A549 (cell line): ENCODE measurements at regions not wholly inside any gene's neighbourhood (a gene's known extent, or its start where the extent isn't known, plus 50 kb on each side); places are given as distances from the start of the nearest gene placed in this dataset.

Experiments used
- ATAC-seq, 2 experiments: fragments of 200-7000 bp in 1 of 2; fragments of >200 bp in 1 of 2; cut with Nextera tagmentation in 1 of 2; cut with Tn5 transposase in 1 of 2; 3 replicates each; pipeline versions ENCODE4 v1.8.0 to v1.9.1; 2018 to 2020; ENCODE audit warnings: mild to moderate bottlenecking in 1 of 2, moderate library complexity in 1 of 2
- CTCF ChIA-PET: fragments of 300-600 bp; sonication (Branson Sonifier 250); formaldehyde crosslinking; extraction: SDS; loops from one replicate; lab custom pipeline; 2021; ENCODE audit warnings: antibody characterized with exemption, inconsistent platforms; lab: Yijun Ruan, JAX
- POLR2A ChIA-PET: fragments of 350-600 bp; formaldehyde crosslinking; extraction: SDS; loops from one replicate; lab custom pipeline; 2021; ENCODE audit warnings: antibody characterized with exemption, inconsistent platforms; lab: Yijun Ruan, JAX
- DNase-seq, 2 experiments: peaks; one replicate each; pipeline versions ENCODE4 v3.0.0 to v3.0.0-alpha.2; 2011 to 2016; ENCODE audit warnings: low read depth in 1 of 2, low spot score in 1 of 2
- FAIRE-seq: peaks from 2 replicates; lab custom pipeline; 2011; peaks lifted over from hg19 to GRCh38; lab: Jason Lieb, UNC
- H3K27ac ChIP-seq, 2 experiments: fragments of >200 bp; sonication (Bioruptor Twin); formaldehyde crosslinking; 3 replicates each; pipeline ENCODE4 v1.5.1; 2016 to 2017
- H3K4me1 ChIP-seq: fragments of >200 bp; sonication (Bioruptor Twin); formaldehyde crosslinking; 3 replicates; pipeline ENCODE4 v1.6.1; 2016
- H3K4me2 ChIP-seq: fragments of >200 bp; sonication (Bioruptor Twin); formaldehyde crosslinking; 3 replicates; pipeline ENCODE4 v1.6.1; 2016
- H3K4me3 ChIP-seq: fragments of >200 bp; sonication (Bioruptor Twin); formaldehyde crosslinking; 3 replicates; pipeline ENCODE4 v1.5.1; 2016
- H3K9me3 ChIP-seq: fragments of >200 bp; sonication (Bioruptor Twin); formaldehyde crosslinking; 3 replicates; pipeline ENCODE4 v1.6.1; 2016
- BHLHE40 ChIP-seq: IDR thresholded peaks from 2 replicates; pipeline ENCODE4 v1.6.1; 2012; ENCODE audit warnings: low read depth, low read length, inconsistent platforms
- CHD4 ChIP-seq: fragments of 200-600 bp; sonication (generic); IDR thresholded peaks from 2 replicates; pipeline ENCODE4 v1.6.1; 2016; ENCODE audit warnings: antibody characterized with exemption, mild to moderate bottlenecking, borderline replicate concordance
- ESRRA ChIP-seq: fragments of 150-350 bp; IDR thresholded peaks from 2 replicates; pipeline ENCODE4 v1.6.1; 2014; ENCODE audit warnings: mild to moderate bottlenecking, low read length, borderline replicate concordance
- FOSB ChIP-seq: fragments of 250-450 bp; sonication (Bioruptor Pico); IDR thresholded peaks from 2 replicates; pipeline ENCODE4 v1.5.0; 2020; ENCODE audit warnings: mild to moderate bottlenecking, moderate library complexity
- GATA3 ChIP-seq: IDR thresholded peaks from 2 replicates; pipeline ENCODE4 v1.6.1; 2012; ENCODE audit warnings: borderline replicate concordance
- HMGXB4 ChIP-seq: fragments of 250-450 bp; sonication (Bioruptor Pico); IDR thresholded peaks from 2 replicates; pipeline ENCODE4 v1.5.0; 2021; ENCODE audit warnings: mild to moderate bottlenecking, moderate library complexity, borderline replicate concordance
- NR3C1 ChIP-seq: fragments of >200 bp; sonication (Bioruptor Twin); formaldehyde crosslinking; IDR thresholded peaks from 3 replicates; pipeline ENCODE4 v1.6.1; 2017
- PHF8 ChIP-seq: fragments of 200-600 bp; sonication (generic); IDR thresholded peaks from 2 replicates; pipeline ENCODE4 v1.6.1; 2016; ENCODE audit warnings: low read depth, mild to moderate bottlenecking, antibody characterized with exemption, moderate library complexity, borderline replicate concordance
- POLR2A ChIP-seq: IDR thresholded peaks from 2 replicates; pipeline ENCODE4 v1.6.1; 2012; ENCODE audit warnings: mild to moderate bottlenecking, low read length
- RAD21 ChIP-seq, 2 experiments: fragments of >200 bp in 1 of 2; sonication (Bioruptor Twin) in 1 of 2; formaldehyde crosslinking in 1 of 2; IDR thresholded peaks in 1 of 2; conservative IDR thresholded peaks in 1 of 2; 2 replicates in 1 of 2; 3 replicates in 1 of 2; pipeline ENCODE4 v1.6.1; 2012 to 2018; ENCODE audit warnings: inconsistent platforms in 1 of 2
- SMC3 ChIP-seq: fragments of >200 bp; sonication (Bioruptor Twin); formaldehyde crosslinking; IDR thresholded peaks from 3 replicates; pipeline ENCODE4 v1.6.1; 2018; ENCODE audit warnings: inconsistent platforms
- ZFP36 ChIP-seq: fragments of 450-650 bp; IDR thresholded peaks from 2 replicates; pipeline ENCODE4 v1.6.1; 2014; ENCODE audit warnings: borderline replicate concordance; ENCODE audit not compliant: partially characterized antibody
- ZNF302 ChIP-seq: fragments of 250-450 bp; sonication (Bioruptor Pico); IDR thresholded peaks from 2 replicates; pipeline ENCODE4 v1.9.0; 2021; ENCODE audit warnings: inconsistent platforms, mild to moderate bottlenecking, moderate library complexity
- WGBS: methylation state at CpG from one replicate; pipeline ENCODE4 v1.1.6; 2017; ENCODE audit errors: missing lambda C conversion rate; 5-methylcytosine and 5-hydroxymethylcytosine counted together
- TF ChIP-seq, protein P1 (sequence below): fragments of 150-350 bp; IDR thresholded peaks from 2 replicates; pipeline ENCODE4 v1.6.1; 2014; ENCODE audit warnings: low read depth, mild to moderate bottlenecking, low read length
- TF ChIP-seq, protein P2 (sequence below): IDR thresholded peaks from 2 replicates; pipeline ENCODE4 v1.6.1; 2012
- TF ChIP-seq, protein P3 (sequence below): IDR thresholded peaks from 2 replicates; pipeline ENCODE4 v1.6.1; 2012; ENCODE audit warnings: low read depth, borderline replicate concordance
- TF ChIP-seq, protein P4 (sequence below): fragments of 200-600 bp; sonication (generic); IDR thresholded peaks from 2 replicates; pipeline ENCODE4 v1.6.1; 2016; ENCODE audit warnings: antibody characterized with exemption, mild to moderate bottlenecking, moderate library complexity

DNA sequence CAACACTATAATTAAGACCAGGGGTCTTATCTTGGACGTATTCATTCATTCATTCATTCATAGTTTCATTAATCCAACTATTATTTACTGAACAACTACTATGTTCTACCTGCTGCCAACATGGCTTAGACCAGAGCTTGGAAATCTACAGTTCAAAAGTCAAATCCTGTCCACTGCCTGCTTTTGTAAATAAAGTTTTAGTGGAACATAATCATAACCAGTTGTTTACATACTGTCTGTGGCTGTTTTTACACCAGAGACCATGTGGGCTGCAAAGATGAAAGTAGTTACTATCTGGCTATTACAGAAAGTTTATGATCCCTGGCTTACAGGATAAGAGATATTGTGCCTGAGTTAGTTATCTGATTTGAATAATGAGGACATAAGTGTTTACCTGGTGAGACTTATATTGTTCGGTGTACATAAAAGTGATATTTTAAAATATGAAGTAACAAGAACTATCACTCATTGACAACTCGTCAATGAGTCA, 567.7 kb downstream of the TFAP2B start:
- TF ChIP-seq CHD4 (no peak), ESRRA (no peak)
- Histone ChIP-seq H3K4me2 (no peak overlapping the region), H3K4me1 (no peaks in the 10 kb centered on the region), H3K9me3 (no peaks in the 10 kb centered on the region), H3K27ac (no peak overlapping the region), H3K4me3 (no peak overlapping the region)
- ATAC-seq (no peak), FAIRE-seq (no peak), DNase-seq (no peak)
- CTCF ChIA-PET, result no interaction called here
- POLR2A ChIA-PET, result no interaction called here
- WGBS, result 17% methylated on average over 3 of the region's 3 CpGs

DNA sequence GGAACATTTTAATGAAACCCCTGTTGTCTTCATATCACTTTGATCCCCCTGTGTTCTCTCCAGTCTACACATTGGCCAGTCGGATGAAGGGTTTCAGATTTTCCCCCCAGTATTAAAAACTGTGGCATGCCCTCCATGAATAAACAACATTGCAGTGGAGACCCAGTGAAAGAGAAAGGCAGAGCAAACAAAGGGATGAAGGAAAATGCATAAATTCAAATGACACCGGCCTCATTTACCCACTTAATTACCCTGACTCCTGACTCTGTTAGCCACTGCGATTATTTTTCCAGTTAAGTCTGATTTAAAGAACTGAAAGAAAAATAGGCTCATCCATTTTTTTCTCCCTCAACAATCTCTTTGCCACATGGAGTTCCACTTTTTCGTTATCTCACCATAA, 569.2 kb downstream of the TFAP2B start:
- DNase-seq (no peak), FAIRE-seq (no peak), ATAC-seq (no peak)
- TF ChIP-seq SMC3, result no peak
- no peak for TF ChIP-seq ZNF302 (CRISPR knock-in tag)
- TF ChIP-seq ESRRA, result no peak
- TF ChIP-seq, protein P1, sequence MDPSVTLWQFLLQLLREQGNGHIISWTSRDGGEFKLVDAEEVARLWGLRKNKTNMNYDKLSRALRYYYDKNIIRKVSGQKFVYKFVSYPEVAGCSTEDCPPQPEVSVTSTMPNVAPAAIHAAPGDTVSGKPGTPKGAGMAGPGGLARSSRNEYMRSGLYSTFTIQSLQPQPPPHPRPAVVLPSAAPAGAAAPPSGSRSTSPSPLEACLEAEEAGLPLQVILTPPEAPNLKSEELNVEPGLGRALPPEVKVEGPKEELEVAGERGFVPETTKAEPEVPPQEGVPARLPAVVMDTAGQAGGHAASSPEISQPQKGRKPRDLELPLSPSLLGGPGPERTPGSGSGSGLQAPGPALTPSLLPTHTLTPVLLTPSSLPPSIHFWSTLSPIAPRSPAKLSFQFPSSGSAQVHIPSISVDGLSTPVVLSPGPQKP, result no peak
- no peak for TF ChIP-seq BHLHE40
- no peak for TF ChIP-seq FOSB (CRISPR knock-in tag)
- no peak for TF ChIP-seq PHF8
- TF ChIP-seq NR3C1, result no peak
- no peak for TF ChIP-seq RAD21 (conservative IDR thresholded peaks at IDR 0.05 in 1 of 2, IDR thresholded peaks at IDR 0.05 in 1 of 2)
- TF ChIP-seq, protein P2, sequence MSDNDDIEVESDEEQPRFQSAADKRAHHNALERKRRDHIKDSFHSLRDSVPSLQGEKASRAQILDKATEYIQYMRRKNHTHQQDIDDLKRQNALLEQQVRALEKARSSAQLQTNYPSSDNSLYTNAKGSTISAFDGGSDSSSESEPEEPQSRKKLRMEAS, result no peak
- TF ChIP-seq, protein P3, sequence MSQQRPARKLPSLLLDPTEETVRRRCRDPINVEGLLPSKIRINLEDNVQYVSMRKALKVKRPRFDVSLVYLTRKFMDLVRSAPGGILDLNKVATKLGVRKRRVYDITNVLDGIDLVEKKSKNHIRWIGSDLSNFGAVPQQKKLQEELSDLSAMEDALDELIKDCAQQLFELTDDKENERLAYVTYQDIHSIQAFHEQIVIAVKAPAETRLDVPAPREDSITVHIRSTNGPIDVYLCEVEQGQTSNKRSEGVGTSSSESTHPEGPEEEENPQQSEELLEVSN, result no peak
- no peak for TF ChIP-seq ZFP36
- no peak for TF ChIP-seq POLR2A
- no peak for TF ChIP-seq GATA3
- no peak for TF ChIP-seq HMGXB4 (CRISPR knock-in tag)
- TF ChIP-seq, protein P4, sequence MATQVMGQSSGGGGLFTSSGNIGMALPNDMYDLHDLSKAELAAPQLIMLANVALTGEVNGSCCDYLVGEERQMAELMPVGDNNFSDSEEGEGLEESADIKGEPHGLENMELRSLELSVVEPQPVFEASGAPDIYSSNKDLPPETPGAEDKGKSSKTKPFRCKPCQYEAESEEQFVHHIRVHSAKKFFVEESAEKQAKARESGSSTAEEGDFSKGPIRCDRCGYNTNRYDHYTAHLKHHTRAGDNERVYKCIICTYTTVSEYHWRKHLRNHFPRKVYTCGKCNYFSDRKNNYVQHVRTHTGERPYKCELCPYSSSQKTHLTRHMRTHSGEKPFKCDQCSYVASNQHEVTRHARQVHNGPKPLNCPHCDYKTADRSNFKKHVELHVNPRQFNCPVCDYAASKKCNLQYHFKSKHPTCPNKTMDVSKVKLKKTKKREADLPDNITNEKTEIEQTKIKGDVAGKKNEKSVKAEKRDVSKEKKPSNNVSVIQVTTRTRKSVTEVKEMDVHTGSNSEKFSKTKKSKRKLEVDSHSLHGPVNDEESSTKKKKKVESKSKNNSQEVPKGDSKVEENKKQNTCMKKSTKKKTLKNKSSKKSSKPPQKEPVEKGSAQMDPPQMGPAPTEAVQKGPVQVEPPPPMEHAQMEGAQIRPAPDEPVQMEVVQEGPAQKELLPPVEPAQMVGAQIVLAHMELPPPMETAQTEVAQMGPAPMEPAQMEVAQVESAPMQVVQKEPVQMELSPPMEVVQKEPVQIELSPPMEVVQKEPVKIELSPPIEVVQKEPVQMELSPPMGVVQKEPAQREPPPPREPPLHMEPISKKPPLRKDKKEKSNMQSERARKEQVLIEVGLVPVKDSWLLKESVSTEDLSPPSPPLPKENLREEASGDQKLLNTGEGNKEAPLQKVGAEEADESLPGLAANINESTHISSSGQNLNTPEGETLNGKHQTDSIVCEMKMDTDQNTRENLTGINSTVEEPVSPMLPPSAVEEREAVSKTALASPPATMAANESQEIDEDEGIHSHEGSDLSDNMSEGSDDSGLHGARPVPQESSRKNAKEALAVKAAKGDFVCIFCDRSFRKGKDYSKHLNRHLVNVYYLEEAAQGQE, result no peak
- Histone ChIP-seq H3K4me2 (no peak overlapping the region), H3K27ac (no peak overlapping the region), H3K4me3 (no peak overlapping the region), H3K4me1 (no peaks in the 10 kb centered on the region), H3K9me3 (no peaks in the 10 kb centered on the region)
- WGBS, result 30% methylated on average over 4 of the region's 4 CpGs
- CTCF ChIA-PET, result no interaction called here
- POLR2A ChIA-PET, result no interaction called here
